Fibroblast of lung (primary cell): ENCODE measurements at regions not wholly inside any gene's neighbourhood (a gene's known extent, or its start where the extent isn't known, plus 50 kb on each side); places are given as distances from the start of the nearest gene placed in this dataset.

Experiments
- CTCF ChIP-seq, 2 donors: IDR thresholded peaks in 1 of 2; conservative IDR thresholded peaks in 1 of 2; 1 replicate in 1 of 2; 2 replicates in 1 of 2; pipeline ENCODE4 v1.5.1; 2011 to 2012; ENCODE audit warnings: low read length in 2 of 2, control low read depth in 1 of 2, inconsistent platforms in 1 of 2, low read depth in 1 of 2, mild to moderate bottlenecking in 1 of 2
- EZH2 ChIP-seq: IDR thresholded peaks from 2 replicates; pipeline ENCODE4 v1.5.1; 2012; ENCODE audit warnings: low read length, control low read depth, mild to moderate bottlenecking; ENCODE audit errors: missing control alignments

- TF ChIP-seq CTCF (conservative IDR thresholded peaks at IDR 0.05 in 1 of 2, IDR thresholded peaks at IDR 0.05 in 1 of 2; ENCODE audit: low read depth in 1 of 2, low read length in 2 of 2) (no peak), EZH2 (no peak)
Measured at GRCh38 chr15:47934342-47934741, 186.4 kb upstream of the SLC24A5 start.
